Calu3 (cell line): ENCODE measurements at regions not wholly inside any gene's neighbourhood (a gene's known extent, or its start where the extent isn't known, plus 50 kb on each side); places are given as distances from the start of the nearest gene placed in this dataset.
"Not testable (repeated sequence)": the region's sequence is repeated elsewhere in the genome, so short reads cannot be mapped to it uniquely, and the experiment has no call there.

ENCODE experiments used
- BruUV-seq: library from RNA; stranded (reverse); fragments of 400-500 nt; replicated peaks from 2 replicates; lab custom pipeline; 2021; lab: Mats Ljungman, UMichigan
- CTCF ChIA-PET: fragments of 300-600 bp; sonication (Branson Sonifier 250); formaldehyde crosslinking; loops from one replicate; lab custom pipeline; 2022; ENCODE audit warnings: antibody characterized with exemption; lab: Charles Lee
- DNase-seq: peaks from one replicate; pipeline ENCODE4 v3.0.0; 2022
- H3K27ac Mint-ChIP-seq: one replicate; pipeline ENCODE4 v1.8.0; 2022; ENCODE audit warnings: mixed read lengths; ENCODE audit not compliant: unreplicated experiment
- H3K27me3 Mint-ChIP-seq: one replicate; pipeline ENCODE4 v1.8.0; 2022; ENCODE audit warnings: mixed read lengths; ENCODE audit not compliant: unreplicated experiment
- H3K36me3 Mint-ChIP-seq: one replicate; pipeline ENCODE4 v1.8.0; 2022; ENCODE audit warnings: mild to moderate bottlenecking, moderate library complexity, mixed read lengths; ENCODE audit not compliant: insufficient read depth, unreplicated experiment
- H3K4me1 Mint-ChIP-seq: one replicate; pipeline ENCODE4 v1.8.0; 2022; ENCODE audit warnings: mild to moderate bottlenecking, low read depth, mixed read lengths; ENCODE audit not compliant: unreplicated experiment
- H3K4me3 Mint-ChIP-seq: one replicate; pipeline ENCODE4 v1.8.0; 2022; ENCODE audit warnings: mild to moderate bottlenecking, low read depth, moderate library complexity, mixed read lengths; ENCODE audit not compliant: unreplicated experiment
- H3K9me3 Mint-ChIP-seq: one replicate; pipeline ENCODE4 v1.8.0; 2022; ENCODE audit warnings: low read depth, mixed read lengths; ENCODE audit not compliant: unreplicated experiment
- intact Hi-C: fragments of 100-400 bp; cut with micrococcal nuclease; formaldehyde crosslinking; loops from one replicate; pipeline ENCODE4 v1.10.0; 2022; ENCODE audit not compliant: unreplicated experiment
- TF ChIP-seq, protein P1 (sequence below): fragments of 200-600 bp; IDR thresholded peaks from one replicate; pipeline ENCODE4 v1.8.0; 2022; ENCODE audit warnings: antibody characterized with exemption; ENCODE audit not compliant: unreplicated experiment

DNA sequence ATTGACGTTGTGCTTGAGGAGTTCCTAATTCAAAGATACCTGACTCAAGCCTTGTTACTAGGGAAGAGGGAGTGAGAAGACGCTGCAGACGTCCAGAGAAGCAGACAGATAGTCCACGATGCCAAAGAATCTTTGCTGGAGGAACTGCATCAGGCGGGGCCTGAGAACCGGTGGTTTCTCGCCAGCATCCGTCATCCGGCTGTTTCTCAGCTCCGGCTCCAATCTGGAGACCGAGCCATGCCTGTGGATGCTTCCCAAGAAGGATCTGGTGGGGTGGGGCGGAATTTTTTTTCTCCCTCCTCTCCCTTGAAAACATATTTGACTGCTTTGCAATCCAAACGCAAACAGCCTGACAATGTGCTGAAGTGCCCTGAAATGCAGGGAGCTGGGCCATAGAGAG lies 125.8 kb upstream of the SRSF6 start:
- BruUV-seq: no TSS peak
- no peak overlapping the region for H3K4me3 Mint-ChIP-seq
- no peaks in the 10 kb centered on the region for H3K36me3 Mint-ChIP-seq
- no peak for DNase-seq
- intact Hi-C loops: no loop called here
- TF ChIP-seq, protein P1, sequence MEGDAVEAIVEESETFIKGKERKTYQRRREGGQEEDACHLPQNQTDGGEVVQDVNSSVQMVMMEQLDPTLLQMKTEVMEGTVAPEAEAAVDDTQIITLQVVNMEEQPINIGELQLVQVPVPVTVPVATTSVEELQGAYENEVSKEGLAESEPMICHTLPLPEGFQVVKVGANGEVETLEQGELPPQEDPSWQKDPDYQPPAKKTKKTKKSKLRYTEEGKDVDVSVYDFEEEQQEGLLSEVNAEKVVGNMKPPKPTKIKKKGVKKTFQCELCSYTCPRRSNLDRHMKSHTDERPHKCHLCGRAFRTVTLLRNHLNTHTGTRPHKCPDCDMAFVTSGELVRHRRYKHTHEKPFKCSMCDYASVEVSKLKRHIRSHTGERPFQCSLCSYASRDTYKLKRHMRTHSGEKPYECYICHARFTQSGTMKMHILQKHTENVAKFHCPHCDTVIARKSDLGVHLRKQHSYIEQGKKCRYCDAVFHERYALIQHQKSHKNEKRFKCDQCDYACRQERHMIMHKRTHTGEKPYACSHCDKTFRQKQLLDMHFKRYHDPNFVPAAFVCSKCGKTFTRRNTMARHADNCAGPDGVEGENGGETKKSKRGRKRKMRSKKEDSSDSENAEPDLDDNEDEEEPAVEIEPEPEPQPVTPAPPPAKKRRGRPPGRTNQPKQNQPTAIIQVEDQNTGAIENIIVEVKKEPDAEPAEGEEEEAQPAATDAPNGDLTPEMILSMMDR: no peak
- peaks cover 14% of the 10 kb centered on the region for H3K9me3 Mint-ChIP-seq
- H3K27me3 Mint-ChIP-seq: peaks cover 16% of the 10 kb centered on the region
- no peak overlapping the region for H3K27ac Mint-ChIP-seq
- CTCF ChIA-PET: no interaction called here
- H3K4me1 Mint-ChIP-seq: no peaks in the 10 kb centered on the region

DNA sequence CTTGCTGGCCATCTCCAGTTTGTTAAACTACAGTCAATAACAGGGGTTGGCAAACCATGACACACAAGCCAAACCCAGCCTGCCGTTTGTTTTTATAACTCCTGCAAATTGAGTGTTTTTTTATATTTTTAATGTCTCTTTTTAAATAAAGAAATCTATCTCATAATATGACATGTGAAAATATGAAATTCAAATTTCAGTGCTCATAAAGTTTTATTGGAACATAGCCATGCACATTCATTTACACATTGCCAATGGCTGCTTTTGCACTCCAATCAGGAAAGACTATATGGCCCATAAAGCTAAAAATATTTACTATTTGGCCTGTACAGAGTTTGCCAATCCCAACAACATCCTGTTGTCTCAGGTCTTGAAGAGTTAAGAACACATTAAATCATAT lies 129.0 kb upstream of the SRSF6 start:
- Mint-ChIP-seq H3K27me3 (peaks cover 36% of the 10 kb centered on the region), H3K9me3 (peaks cover 3% of the 10 kb centered on the region), H3K36me3 (no peaks in the 10 kb centered on the region), H3K27ac (no peak overlapping the region), H3K4me1 (no peaks in the 10 kb centered on the region), H3K4me3 (no peak overlapping the region)
- TF ChIP-seq, protein P1: no peak
- no peak for DNase-seq
- no TSS peak for BruUV-seq
- intact Hi-C loops: no loop called here
- CTCF ChIA-PET: interaction anchor here (0.7 kb wide), 1 partner anchor 8 kb away, joined by 3 read pairs; no protein-coding TSS in a partner anchor

DNA sequence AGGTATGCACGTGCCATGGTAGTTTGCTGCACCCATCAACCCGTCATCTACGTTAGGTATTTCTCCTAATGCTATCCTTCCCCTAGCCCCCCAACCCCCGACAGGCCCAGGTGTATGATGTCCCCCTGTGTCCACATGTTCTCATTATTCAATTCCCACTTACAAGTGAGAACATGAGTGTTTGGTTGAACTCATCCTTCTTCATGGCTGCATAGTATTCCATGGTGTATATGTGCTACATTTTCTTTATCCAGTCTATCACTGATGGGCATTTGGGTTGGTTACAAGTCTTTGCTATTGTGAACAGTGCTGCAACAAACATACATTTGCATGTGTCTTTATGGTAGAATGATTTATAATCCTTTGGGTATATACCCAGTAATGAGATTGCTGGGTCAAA lies 130.5 kb upstream of the SRSF6 start:
- intact Hi-C loops, CTCF ChIA-PET, DNase-seq, H3K4me1 Mint-ChIP-seq, H3K27ac Mint-ChIP-seq, H3K36me3 Mint-ChIP-seq, H3K4me3 Mint-ChIP-seq, H3K9me3 Mint-ChIP-seq, BruUV-seq: not testable (repeated sequence)
- H3K27me3 Mint-ChIP-seq: peaks cover 48% of the 10 kb centered on the region

DNA sequence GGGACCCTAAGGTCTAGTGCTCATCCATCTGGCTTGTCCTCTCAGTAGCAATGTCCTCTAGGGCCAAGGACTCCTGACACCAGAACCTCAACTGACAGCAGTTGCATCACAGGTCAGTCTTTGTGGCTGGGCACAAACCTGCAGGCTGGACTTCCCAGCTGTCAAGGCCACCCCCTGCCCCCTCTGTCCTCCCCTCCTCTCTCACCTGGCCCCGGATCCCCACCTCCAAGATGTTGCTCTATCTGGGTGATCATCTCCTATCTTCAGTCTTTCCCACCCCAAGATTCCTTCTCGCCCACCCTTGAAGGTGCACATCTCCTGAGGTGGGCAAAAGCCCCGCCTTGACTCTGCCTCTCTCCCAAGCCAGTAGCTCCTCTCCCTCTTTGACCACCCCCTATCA lies 131.8 kb upstream of the SRSF6 start:
- no peak for DNase-seq
- BruUV-seq: no TSS peak
- Mint-ChIP-seq H3K27ac (no peak overlapping the region), H3K4me3 (no peak overlapping the region), H3K9me3 (no peaks in the 10 kb centered on the region), H3K36me3 (no peaks in the 10 kb centered on the region), H3K27me3 (peaks cover 61% of the 10 kb centered on the region), H3K4me1 (no peaks in the 10 kb centered on the region)
- CTCF ChIA-PET: interaction anchor here (0.5 kb wide), 1 partner anchor 159 kb away, joined by 6 read pairs; no protein-coding TSS in a partner anchor
- intact Hi-C loops: no loop called here
- TF ChIP-seq, protein P1: no peak

DNA sequence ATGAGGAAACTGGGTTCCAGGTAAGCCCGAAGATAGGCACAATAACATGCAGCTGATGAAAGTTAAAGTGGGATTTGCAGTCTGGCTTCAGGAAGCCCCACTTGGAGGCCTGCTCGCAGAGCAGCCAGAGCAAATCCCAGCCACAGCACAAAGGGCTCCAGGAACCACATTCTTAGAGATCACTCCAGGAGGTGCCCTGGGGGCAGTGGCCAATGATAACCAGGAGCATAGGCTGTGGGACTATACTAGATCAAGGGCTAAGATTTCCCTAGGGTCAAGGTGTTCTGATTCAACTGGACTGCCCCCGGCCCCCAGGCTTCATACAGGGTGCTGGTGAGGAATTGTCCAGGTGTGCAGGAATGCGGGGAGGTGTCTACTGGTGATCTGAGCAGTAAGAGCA lies 133.9 kb upstream of the PTPRT start:
- intact Hi-C loops: no loop called here
- no TSS peak for BruUV-seq
- no peaks in the 10 kb centered on the region for H3K4me1 Mint-ChIP-seq
- no peak overlapping the region for H3K4me3 Mint-ChIP-seq
- peaks cover 69% of the 10 kb centered on the region for H3K27me3 Mint-ChIP-seq
- H3K27ac Mint-ChIP-seq: no peak overlapping the region
- H3K36me3 Mint-ChIP-seq: no peaks in the 10 kb centered on the region
- CTCF ChIA-PET: no interaction called here
- no peak for DNase-seq
- TF ChIP-seq, protein P1: no peak
- H3K9me3 Mint-ChIP-seq: no peaks in the 10 kb centered on the region
